Colonic mucosa (tissue), 4 donors: ENCODE measurements at regions not wholly inside any gene's neighbourhood (a gene's known extent, or its start where the extent isn't known, plus 50 kb on each side); places are given as distances from the start of the nearest gene placed in this dataset.
A peak's percentile ranks its signal among the peaks of the same experiment; 100 is the strongest.
"Not testable (repeated sequence)": the region's sequence is repeated elsewhere in the genome, so short reads cannot be mapped to it uniquely, and the experiment has no call there.

Experiments
- DNase-seq: peaks from one replicate; pipeline ENCODE4 v3.0.0-alpha.2; 2020
- H3K27ac ChIP-seq: fragments of 200-600 bp; one replicate; pipeline ENCODE4 v1.8.0; 2021
- H3K27me3 ChIP-seq: fragments of 200-600 bp; one replicate; pipeline ENCODE4 v1.8.0; 2021
- H3K36me3 ChIP-seq: fragments of 200-600 bp; one replicate; pipeline ENCODE4 v1.8.0; 2021
- H3K4me1 ChIP-seq: fragments of 200-600 bp; one replicate; pipeline ENCODE4 v1.8.0; 2021; ENCODE audit warnings: mild to moderate bottlenecking
- H3K4me3 ChIP-seq: fragments of 200-600 bp; one replicate; pipeline ENCODE4 v1.8.0; 2021
- H3K9ac ChIP-seq, 2 donors: one replicate each; pipeline ENCODE4 v1.7.0; 2013; ENCODE audit warnings: control low read depth in 2 of 2, low read depth in 2 of 2, low read length in 2 of 2
- H3K9me3 ChIP-seq: fragments of 200-600 bp; one replicate; pipeline ENCODE4 v1.8.0; 2021
- intact Hi-C: fragments of 100-400 bp; cut with DNase I; formaldehyde crosslinking; loops from one replicate; pipeline ENCODE4 v1.14.1; 2022
- TF ChIP-seq, protein P1 (sequence below): fragments of 200-600 bp; IDR thresholded peaks from one replicate; pipeline ENCODE4 v1.8.0; 2022; ENCODE audit warnings: antibody characterized with exemption, mild to moderate bottlenecking
- donor health status: healthy.
- donor health status: DM: no; HTN: no; CAD: no.
- donor health status: DM: no; HTN: no; CAD: no.

- no peaks in the 10 kb centered on the region for H3K4me1 ChIP-seq
- DNase-seq = no peak
- no peaks in the 10 kb centered on the region for H3K27me3 ChIP-seq
- no peaks in the 10 kb centered on the region for H3K36me3 ChIP-seq
- no peaks in the 10 kb centered on the region for H3K9me3 ChIP-seq
- H3K9ac ChIP-seq = no peak overlapping the region
- no peak overlapping the region for H3K4me3 ChIP-seq
- H3K27ac ChIP-seq = no peak overlapping the region
- intact Hi-C loops = no loop called here
- TF ChIP-seq, protein P1, sequence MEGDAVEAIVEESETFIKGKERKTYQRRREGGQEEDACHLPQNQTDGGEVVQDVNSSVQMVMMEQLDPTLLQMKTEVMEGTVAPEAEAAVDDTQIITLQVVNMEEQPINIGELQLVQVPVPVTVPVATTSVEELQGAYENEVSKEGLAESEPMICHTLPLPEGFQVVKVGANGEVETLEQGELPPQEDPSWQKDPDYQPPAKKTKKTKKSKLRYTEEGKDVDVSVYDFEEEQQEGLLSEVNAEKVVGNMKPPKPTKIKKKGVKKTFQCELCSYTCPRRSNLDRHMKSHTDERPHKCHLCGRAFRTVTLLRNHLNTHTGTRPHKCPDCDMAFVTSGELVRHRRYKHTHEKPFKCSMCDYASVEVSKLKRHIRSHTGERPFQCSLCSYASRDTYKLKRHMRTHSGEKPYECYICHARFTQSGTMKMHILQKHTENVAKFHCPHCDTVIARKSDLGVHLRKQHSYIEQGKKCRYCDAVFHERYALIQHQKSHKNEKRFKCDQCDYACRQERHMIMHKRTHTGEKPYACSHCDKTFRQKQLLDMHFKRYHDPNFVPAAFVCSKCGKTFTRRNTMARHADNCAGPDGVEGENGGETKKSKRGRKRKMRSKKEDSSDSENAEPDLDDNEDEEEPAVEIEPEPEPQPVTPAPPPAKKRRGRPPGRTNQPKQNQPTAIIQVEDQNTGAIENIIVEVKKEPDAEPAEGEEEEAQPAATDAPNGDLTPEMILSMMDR = no peak
Measured at GRCh38 chr12:78284417-78284816, 453.7 kb downstream of the NAV3 start.

- intact Hi-C loops = no loop called here
- TF ChIP-seq, protein P1 = no peak
- H3K4me1 ChIP-seq = no peaks in the 10 kb centered on the region
Measured at GRCh38 chr12:78290606-78291345, 460.1 kb downstream of the NAV3 start.

GRCh38 chr12:78293059-78293686, 462.5 kb downstream of the NAV3 start:
- Histone ChIP-seq H3K27ac (peak overlapping the region; percentile 26), H3K36me3 (no peaks in the 10 kb centered on the region), H3K4me3 (no peak overlapping the region), H3K4me1 (no peaks in the 10 kb centered on the region), H3K9ac (no peak overlapping the region), H3K27me3 (no peaks in the 10 kb centered on the region), H3K9me3 (no peaks in the 10 kb centered on the region)
- TF ChIP-seq, protein P1 = no peak
- intact Hi-C loops = no loop called here
- DNase-seq = peak; percentile 41

More at GRCh38 chr12:78290606-78291345, 460.1 kb downstream of the NAV3 start:
- Histone ChIP-seq H3K27ac (no peak overlapping the region), H3K9ac (no peak overlapping the region), H3K36me3 (no peaks in the 10 kb centered on the region), H3K4me3 (no peak overlapping the region), H3K9me3 (no peaks in the 10 kb centered on the region), H3K27me3 (no peaks in the 10 kb centered on the region)
- DNase-seq = no peak

- H3K4me1 ChIP-seq, H3K9me3 ChIP-seq, H3K27me3 ChIP-seq, H3K9ac ChIP-seq, DNase-seq, H3K36me3 ChIP-seq, intact Hi-C loops, H3K4me3 ChIP-seq, H3K27ac ChIP-seq: not testable (repeated sequence)
Measured at GRCh38 chr12:78301282-78301681, 470.6 kb downstream of the NAV3 start.

GRCh38 chr12:78305808-78306207, 475.1 kb downstream of the NAV3 start:
- Histone ChIP-seq H3K27me3 (no peaks in the 10 kb centered on the region), H3K9me3 (no peaks in the 10 kb centered on the region), H3K4me1 (no peaks in the 10 kb centered on the region), H3K27ac (no peak overlapping the region), H3K4me3 (no peak overlapping the region), H3K9ac (no peak overlapping the region), H3K36me3 (no peaks in the 10 kb centered on the region)
- no peak for DNase-seq
- TF ChIP-seq, protein P1 = no peak
- intact Hi-C loops = no loop called here

DNA sequence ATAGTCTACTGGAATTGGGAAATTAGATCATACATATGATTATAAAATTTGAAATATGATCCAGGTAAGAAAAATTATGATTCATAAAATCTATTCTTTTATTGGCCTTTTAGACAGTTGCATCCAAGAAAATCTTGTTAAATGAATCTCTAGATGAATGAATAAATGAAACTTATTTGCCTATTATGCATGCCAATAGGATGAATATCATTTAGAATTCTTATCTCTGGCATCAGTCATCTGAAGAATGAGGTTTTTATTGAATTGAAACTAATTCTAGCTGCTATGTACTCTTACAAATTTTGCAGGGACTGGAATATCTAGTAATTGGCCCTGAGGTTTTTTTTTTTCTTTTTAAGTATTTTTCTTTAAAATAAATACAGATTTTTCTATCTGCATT, 475.5 kb downstream of the NAV3 start:
- TF ChIP-seq, protein P1 = no peak
- H3K36me3 ChIP-seq = no peaks in the 10 kb centered on the region
- no peak overlapping the region for H3K9ac ChIP-seq
- DNase-seq = no peak
- no peak overlapping the region for H3K27ac ChIP-seq
- H3K27me3 ChIP-seq = no peaks in the 10 kb centered on the region
- no peaks in the 10 kb centered on the region for H3K4me1 ChIP-seq
- no peaks in the 10 kb centered on the region for H3K9me3 ChIP-seq
- intact Hi-C loops = no loop called here
- H3K4me3 ChIP-seq = no peak overlapping the region
